ENCODE measurements at regions not wholly inside any gene's neighbourhood (a gene's known extent, or its start where the extent isn't known, plus 50 kb on each side); places are given as distances from the start of the nearest gene placed in this dataset.

GRCh38 chr18:56188529-56189275, 449.7 kb downstream of the TXNL1 start (continued):
- no peak for TF ChIP-seq REST (IDR thresholded peaks at IDR 0.05; ENCODE audit: low read depth, low read length)
- no peak for TF ChIP-seq MLLT1 (IDR thresholded peaks at IDR 0.05)
- TF ChIP-seq BCL3 (IDR thresholded peaks at IDR 0.05; ENCODE audit: borderline replicate concordance, insufficient read depth, low read depth, low read length, poor library complexity, severe bottlenecking) = no peak
- no peak for TF ChIP-seq CUX1 (IDR thresholded peaks at IDR 0.05; ENCODE audit: insufficient replicate concordance, low read depth, low read length)
- no peak for TF ChIP-seq CHD2 (IDR thresholded peaks at IDR 0.05; ENCODE audit: borderline replicate concordance, low read depth, low read length)
- no peak for TF ChIP-seq RB1 (IDR thresholded peaks at IDR 0.05; ENCODE audit: borderline replicate concordance)
